H1 (cell line): ENCODE measurements at regions not wholly inside any gene's neighbourhood (a gene's known extent, or its start where the extent isn't known, plus 50 kb on each side); places are given as distances from the start of the nearest gene placed in this dataset.

Experiments
- CHD7 ChIP-seq: fragments of 300-600 bp; sonication (generic); IDR thresholded peaks from 2 replicates; pipeline ENCODE4 v1.7.1; 2012; ENCODE audit warnings: low read length, moderate library complexity, mild to moderate bottlenecking, inconsistent platforms; ENCODE audit not compliant: insufficient replicate concordance

GRCh38 chr11:127607487-127608085 is 607.0 kb upstream of the KIRREL3 start (continued):
- no peak for TF ChIP-seq CHD7
- TF ChIP-seq, all 59 proteins: peak for 0
